ENCODE measurements at regions not wholly inside any gene's neighbourhood (a gene's known extent, or its start where the extent isn't known, plus 50 kb on each side); places are given as distances from the start of the nearest gene placed in this dataset.

DNA sequence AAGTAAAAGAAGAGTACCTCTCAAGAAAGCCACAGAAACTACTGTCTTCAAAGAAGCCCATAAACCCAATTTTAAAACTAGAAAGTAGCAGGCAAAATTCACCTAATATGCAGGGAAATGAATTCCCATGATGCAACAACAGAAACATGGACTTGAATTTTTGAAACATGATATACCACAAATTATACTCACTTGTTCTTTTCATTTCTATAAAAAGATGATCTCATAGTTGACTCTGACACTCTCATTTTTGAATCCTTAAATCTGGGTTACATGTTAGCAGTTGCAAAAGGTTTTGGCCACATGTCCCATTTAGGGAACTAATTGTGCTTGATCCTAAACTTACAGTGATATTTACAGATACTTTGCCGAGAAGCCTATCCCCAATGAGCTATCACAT, 1130.8 kb downstream of the FAT4 start:
- ATAC-seq, result no peak
- TF ChIP-seq OSR1 (CRISPR knock-in tag; IDR thresholded peaks at IDR 0.05) (no peak), ZFP3 (CRISPR knock-in tag; IDR thresholded peaks at IDR 0.05) (no peak), TOX (CRISPR knock-in tag; IDR thresholded peaks at IDR 0.05; ENCODE audit: borderline replicate concordance) (no peak), CSDC2 (CRISPR knock-in tag; IDR thresholded peaks at IDR 0.05) (no peak)

- TF ChIP-seq, protein P1, sequence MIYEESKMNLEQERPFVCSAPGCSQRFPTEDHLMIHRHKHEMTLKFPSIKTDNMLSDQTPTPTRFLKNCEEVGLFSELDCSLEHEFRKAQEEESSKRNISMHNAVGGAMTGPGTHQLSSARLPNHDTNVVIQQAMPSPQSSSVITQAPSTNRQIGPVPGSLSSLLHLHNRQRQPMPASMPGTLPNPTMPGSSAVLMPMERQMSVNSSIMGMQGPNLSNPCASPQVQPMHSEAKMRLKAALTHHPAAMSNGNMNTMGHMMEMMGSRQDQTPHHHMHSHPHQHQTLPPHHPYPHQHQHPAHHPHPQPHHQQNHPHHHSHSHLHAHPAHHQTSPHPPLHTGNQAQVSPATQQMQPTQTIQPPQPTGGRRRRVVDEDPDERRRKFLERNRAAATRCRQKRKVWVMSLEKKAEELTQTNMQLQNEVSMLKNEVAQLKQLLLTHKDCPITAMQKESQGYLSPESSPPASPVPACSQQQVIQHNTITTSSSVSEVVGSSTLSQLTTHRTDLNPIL (CRISPR knock-in tag; IDR thresholded peaks at IDR 0.05; ENCODE audit: low read depth), result no peak
- no peak for TF ChIP-seq BACH2 (CRISPR knock-in tag; IDR thresholded peaks at IDR 0.05; ENCODE audit: borderline replicate concordance)
- TF ChIP-seq ZNF70 (CRISPR knock-in tag; IDR thresholded peaks at IDR 0.05), result no peak
- TF ChIP-seq ZFP3 (CRISPR knock-in tag; IDR thresholded peaks at IDR 0.05), result no peak
- TF ChIP-seq, protein P2, sequence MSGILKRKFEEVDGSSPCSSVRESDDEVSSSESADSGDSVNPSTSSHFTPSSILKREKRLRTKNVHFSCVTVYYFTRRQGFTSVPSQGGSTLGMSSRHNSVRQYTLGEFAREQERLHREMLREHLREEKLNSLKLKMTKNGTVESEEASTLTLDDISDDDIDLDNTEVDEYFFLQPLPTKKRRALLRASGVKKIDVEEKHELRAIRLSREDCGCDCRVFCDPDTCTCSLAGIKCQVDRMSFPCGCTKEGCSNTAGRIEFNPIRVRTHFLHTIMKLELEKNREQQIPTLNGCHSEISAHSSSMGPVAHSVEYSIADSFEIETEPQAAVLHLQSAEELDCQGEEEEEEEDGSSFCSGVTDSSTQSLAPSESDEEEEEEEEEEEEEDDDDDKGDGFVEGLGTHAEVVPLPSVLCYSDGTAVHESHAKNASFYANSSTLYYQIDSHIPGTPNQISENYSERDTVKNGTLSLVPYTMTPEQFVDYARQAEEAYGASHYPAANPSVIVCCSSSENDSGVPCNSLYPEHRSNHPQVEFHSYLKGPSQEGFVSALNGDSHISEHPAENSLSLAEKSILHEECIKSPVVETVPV (CRISPR knock-in tag; IDR thresholded peaks at IDR 0.05), result no peak
- no peak for TF ChIP-seq TSHZ2 (CRISPR knock-in tag; IDR thresholded peaks at IDR 0.05)
- no peak for TF ChIP-seq RARB (CRISPR knock-in tag; IDR thresholded peaks at IDR 0.05)
- TF ChIP-seq, protein P3, sequence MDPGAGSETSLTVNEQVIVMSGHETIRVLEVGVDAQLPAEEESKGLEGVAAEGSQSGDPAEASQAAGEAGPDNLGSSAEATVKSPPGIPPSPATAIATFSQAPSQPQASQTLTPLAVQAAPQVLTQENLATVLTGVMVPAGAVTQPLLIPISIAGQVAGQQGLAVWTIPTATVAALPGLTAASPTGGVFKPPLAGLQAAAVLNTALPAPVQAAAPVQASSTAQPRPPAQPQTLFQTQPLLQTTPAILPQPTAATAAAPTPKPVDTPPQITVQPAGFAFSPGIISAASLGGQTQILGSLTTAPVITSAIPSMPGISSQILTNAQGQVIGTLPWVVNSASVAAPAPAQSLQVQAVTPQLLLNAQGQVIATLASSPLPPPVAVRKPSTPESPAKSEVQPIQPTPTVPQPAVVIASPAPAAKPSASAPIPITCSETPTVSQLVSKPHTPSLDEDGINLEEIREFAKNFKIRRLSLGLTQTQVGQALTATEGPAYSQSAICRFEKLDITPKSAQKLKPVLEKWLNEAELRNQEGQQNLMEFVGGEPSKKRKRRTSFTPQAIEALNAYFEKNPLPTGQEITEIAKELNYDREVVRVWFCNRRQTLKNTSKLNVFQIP (CRISPR knock-in tag; IDR thresholded peaks at IDR 0.05; ENCODE audit: borderline replicate concordance, low read depth), result no peak
- TF ChIP-seq PATZ1 (CRISPR knock-in tag; IDR thresholded peaks at IDR 0.05; ENCODE audit: borderline replicate concordance), result no peak
- TF ChIP-seq GLIS3 (CRISPR knock-in tag; IDR thresholded peaks at IDR 0.05), result no peak
- TF ChIP-seq TOX (CRISPR knock-in tag; IDR thresholded peaks at IDR 0.05; ENCODE audit: borderline replicate concordance), result no peak
- TF ChIP-seq ZFP30 (CRISPR knock-in tag; IDR thresholded peaks at IDR 0.05), result no peak
- TF ChIP-seq OSR1 (CRISPR knock-in tag; IDR thresholded peaks at IDR 0.05), result no peak
- no peak for TF ChIP-seq SNAI2 (CRISPR knock-in tag; IDR thresholded peaks at IDR 0.05)
- TF ChIP-seq ISL1 (CRISPR knock-in tag; IDR thresholded peaks at IDR 0.05), result no peak
- TF ChIP-seq PPARA (CRISPR knock-in tag; IDR thresholded peaks at IDR 0.05; ENCODE audit: borderline replicate concordance), result no peak
- TF ChIP-seq ARNTL (CRISPR knock-in tag; IDR thresholded peaks at IDR 0.05; ENCODE audit: borderline replicate concordance, low read depth), result no peak
- no peak for ATAC-seq
These were observed 1132.2 kb downstream of the FAT4 start for GRCh38 chr4:126446917-126447316.

DNA sequence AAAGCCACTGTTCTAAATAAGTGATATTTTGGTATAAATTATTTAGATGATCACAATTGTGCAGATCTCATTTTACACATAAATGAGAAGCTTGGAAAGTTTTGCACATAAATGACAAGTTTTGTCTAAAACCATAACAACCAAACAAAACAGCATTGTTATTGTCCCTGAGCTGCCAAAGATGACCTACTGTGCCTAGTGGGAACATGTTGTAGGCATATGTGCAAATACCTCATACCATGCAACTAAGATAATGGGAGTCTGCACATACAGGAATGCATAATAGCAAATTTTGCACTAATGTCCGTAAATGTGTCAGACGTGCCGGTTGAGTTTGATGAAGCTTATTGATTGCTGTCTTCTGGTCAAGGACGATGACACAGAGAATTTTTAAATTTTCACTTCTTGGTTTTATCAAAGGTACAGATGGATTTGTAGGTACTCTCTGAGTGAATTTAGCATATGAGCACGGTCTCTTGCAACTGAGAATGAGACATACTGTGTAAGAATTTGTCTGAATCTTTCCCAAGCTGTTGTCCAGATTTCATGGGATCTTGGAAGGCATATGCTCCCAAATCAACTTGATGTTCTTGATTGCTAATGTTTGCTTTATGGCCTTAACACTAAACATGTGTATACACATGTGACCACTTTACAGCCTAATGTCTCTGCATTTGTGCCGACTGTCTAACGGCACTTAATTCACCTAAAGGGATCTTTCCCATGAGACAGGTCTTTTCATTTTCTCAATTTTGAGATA, 1133.5 kb downstream of the FAT4 start:
- no peak for TF ChIP-seq OSR1 (CRISPR knock-in tag; IDR thresholded peaks at IDR 0.05)
- TF ChIP-seq, protein P3 (CRISPR knock-in tag; IDR thresholded peaks at IDR 0.05; ENCODE audit: borderline replicate concordance, low read depth), result no peak
- no peak for ATAC-seq
